HPDE6-E6E7 (cell line): ENCODE measurements at regions not wholly inside any gene's neighbourhood (a gene's known extent, or its start where the extent isn't known, plus 50 kb on each side); places are given as distances from the start of the nearest gene placed in this dataset.
"Not testable (repeated sequence)": the region's sequence is repeated elsewhere in the genome, so short reads cannot be mapped to it uniquely, and the experiment has no call there.

Source experiments
- DNase-seq: peaks from one replicate; pipeline ENCODE4 v3.0.0; 2011; ENCODE audit warnings: missing footprints; ENCODE audit errors: extremely low spot score

- not testable (repeated sequence) for DNase-seq
Observed at GRCh38 chr16:88148078-88148477, 196.8 kb downstream of the BANP start.

- DNase-seq, result not testable (repeated sequence)
Observed at GRCh38 chr16:88148682-88149081, 197.4 kb downstream of the BANP start.

- not testable (repeated sequence) for DNase-seq
Observed at GRCh38 chr16:88149158-88149603, 197.9 kb downstream of the BANP start.

- DNase-seq, result not testable (repeated sequence)
Observed at GRCh38 chr16:88149663-88150062, 198.4 kb downstream of the BANP start.

- DNase-seq, result not testable (repeated sequence)
Observed at GRCh38 chr16:88150456-88151128, 199.4 kb downstream of the BANP start.

- not testable (repeated sequence) for DNase-seq
Observed at GRCh38 chr16:88151129-88151499, 199.9 kb downstream of the BANP start.

GRCh38 chr16:88151859-88152843 is 200.9 kb downstream of the BANP start:
- not testable (repeated sequence) for DNase-seq

- DNase-seq, result not testable (repeated sequence)
Observed at GRCh38 chr16:88152879-88153278, 201.6 kb downstream of the BANP start.

- DNase-seq, result not testable (repeated sequence)
Observed at GRCh38 chr16:88153516-88153915, 202.3 kb downstream of the BANP start.

- not testable (repeated sequence) for DNase-seq
Observed at GRCh38 chr16:88154886-88155285, 203.7 kb downstream of the BANP start.

- not testable (repeated sequence) for DNase-seq
Observed at GRCh38 chr16:88155681-88156080, 204.4 kb downstream of the BANP start.

GRCh38 chr16:88156640-88157283 is 205.5 kb downstream of the BANP start:
- DNase-seq, result not testable (repeated sequence)

- DNase-seq, result not testable (repeated sequence)
Observed at GRCh38 chr16:88157686-88158085, 206.5 kb downstream of the BANP start.

- not testable (repeated sequence) for DNase-seq
Observed at GRCh38 chr16:88158256-88159045, 207.2 kb downstream of the BANP start.

GRCh38 chr16:88159046-88159896 is 208.0 kb downstream of the BANP start:
- DNase-seq, result not testable (repeated sequence)

- DNase-seq, result not testable (repeated sequence)
Observed at GRCh38 chr16:88159897-88160335, 208.7 kb downstream of the BANP start.

- not testable (repeated sequence) for DNase-seq
Observed at GRCh38 chr16:88161191-88161590, 210.0 kb downstream of the BANP start.

- DNase-seq, result not testable (repeated sequence)
Observed at GRCh38 chr16:88161623-88162275, 210.5 kb downstream of the BANP start.

GRCh38 chr16:88162778-88163177 is 211.5 kb downstream of the BANP start:
- not testable (repeated sequence) for DNase-seq
